ENCODE measurements at regions not wholly inside any gene's neighbourhood (a gene's known extent, or its start where the extent isn't known, plus 50 kb on each side); places are given as distances from the start of the nearest gene placed in this dataset.

DNA sequence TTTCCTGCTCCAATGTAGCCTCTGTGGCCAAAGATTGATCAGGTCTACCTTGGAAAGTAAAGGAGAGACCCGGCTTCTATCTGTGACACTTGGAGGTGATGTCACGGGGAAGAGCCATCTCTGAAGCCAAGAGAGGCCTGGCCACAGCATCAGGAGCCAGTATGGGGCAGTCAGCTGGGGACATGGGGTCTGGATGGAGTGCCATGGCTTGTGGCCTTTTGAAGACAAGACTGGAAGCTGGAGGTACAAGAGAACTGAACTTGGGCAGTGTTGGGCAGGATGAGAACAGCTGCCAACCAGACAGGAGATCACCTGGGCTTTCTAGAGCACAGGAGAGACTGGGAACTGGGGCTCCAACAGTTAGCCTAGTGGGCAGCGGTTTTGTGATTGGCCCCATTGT is 190.7 kb downstream of the TENT4A start:
- no peak for DNase-seq
- H3K4me3 ChIP-seq = no peak overlapping the region
- no peak for ATAC-seq
- intact Hi-C loops (cut with DNase I) = no loop called here
- H3K27me3 ChIP-seq (ENCODE audit: insufficient read depth in 3 of 3, low read length in 2 of 3) = peaks cover 0 to 2% (median 0%) of the 10 kb centered on the region in 3 donors
- TF ChIP-seq, protein P1, sequence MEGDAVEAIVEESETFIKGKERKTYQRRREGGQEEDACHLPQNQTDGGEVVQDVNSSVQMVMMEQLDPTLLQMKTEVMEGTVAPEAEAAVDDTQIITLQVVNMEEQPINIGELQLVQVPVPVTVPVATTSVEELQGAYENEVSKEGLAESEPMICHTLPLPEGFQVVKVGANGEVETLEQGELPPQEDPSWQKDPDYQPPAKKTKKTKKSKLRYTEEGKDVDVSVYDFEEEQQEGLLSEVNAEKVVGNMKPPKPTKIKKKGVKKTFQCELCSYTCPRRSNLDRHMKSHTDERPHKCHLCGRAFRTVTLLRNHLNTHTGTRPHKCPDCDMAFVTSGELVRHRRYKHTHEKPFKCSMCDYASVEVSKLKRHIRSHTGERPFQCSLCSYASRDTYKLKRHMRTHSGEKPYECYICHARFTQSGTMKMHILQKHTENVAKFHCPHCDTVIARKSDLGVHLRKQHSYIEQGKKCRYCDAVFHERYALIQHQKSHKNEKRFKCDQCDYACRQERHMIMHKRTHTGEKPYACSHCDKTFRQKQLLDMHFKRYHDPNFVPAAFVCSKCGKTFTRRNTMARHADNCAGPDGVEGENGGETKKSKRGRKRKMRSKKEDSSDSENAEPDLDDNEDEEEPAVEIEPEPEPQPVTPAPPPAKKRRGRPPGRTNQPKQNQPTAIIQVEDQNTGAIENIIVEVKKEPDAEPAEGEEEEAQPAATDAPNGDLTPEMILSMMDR (IDR thresholded peaks at IDR 0.05) = no peak
- H3K27ac ChIP-seq = no peak overlapping the region
- H3K36me3 ChIP-seq (ENCODE audit: insufficient read depth in 1 of 2, low read depth in 1 of 2) = no peaks in the 10 kb centered on the region
- no peaks in the 10 kb centered on the region for H3K4me1 ChIP-seq
- H3K9me3 ChIP-seq = no peaks in the 10 kb centered on the region
- WGBS, 3 donors = 48 to 60% (median 59%) methylated on average over 3 of the region's 3 CpGs

DNA sequence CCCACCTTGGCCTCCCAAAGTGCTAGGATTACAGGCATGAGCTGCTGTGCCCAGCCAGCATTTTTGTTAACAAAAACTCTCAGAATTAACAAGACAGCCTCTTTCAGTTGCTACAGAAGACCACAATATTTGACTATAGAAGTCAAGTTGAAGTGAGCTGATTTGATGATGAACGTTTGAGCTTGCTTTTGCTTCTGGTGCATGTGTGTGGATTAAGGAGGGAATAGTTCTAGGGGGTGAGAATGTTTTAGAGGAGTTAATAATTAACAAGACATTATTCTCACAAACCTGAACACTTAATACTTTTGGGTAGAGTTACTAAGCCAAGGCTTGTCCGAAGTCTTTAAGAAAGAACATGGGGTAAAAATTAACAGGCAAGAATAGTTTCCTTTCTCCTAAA is 191.6 kb downstream of the TENT4A start:
- WGBS, 3 donors = 18 to 67% (median 19%) methylated on average over 2 of the region's 2 CpGs
- TF ChIP-seq, protein P1 (IDR thresholded peaks at IDR 0.05) = no peak
- no peak for DNase-seq
- H3K36me3 ChIP-seq (ENCODE audit: insufficient read depth in 1 of 2, low read depth in 1 of 2) = no peaks in the 10 kb centered on the region
- peaks cover 0 to 2% (median 0%) of the 10 kb centered on the region in 3 donors for H3K27me3 ChIP-seq (ENCODE audit: insufficient read depth in 3 of 3, low read length in 2 of 3)
- no peak overlapping the region for H3K4me3 ChIP-seq
- no peak for ATAC-seq
- no peaks in the 10 kb centered on the region for H3K4me1 ChIP-seq
- H3K9me3 ChIP-seq = no peaks in the 10 kb centered on the region
- no peak overlapping the region for H3K27ac ChIP-seq
- intact Hi-C loops (cut with DNase I) = no loop called here

DNA sequence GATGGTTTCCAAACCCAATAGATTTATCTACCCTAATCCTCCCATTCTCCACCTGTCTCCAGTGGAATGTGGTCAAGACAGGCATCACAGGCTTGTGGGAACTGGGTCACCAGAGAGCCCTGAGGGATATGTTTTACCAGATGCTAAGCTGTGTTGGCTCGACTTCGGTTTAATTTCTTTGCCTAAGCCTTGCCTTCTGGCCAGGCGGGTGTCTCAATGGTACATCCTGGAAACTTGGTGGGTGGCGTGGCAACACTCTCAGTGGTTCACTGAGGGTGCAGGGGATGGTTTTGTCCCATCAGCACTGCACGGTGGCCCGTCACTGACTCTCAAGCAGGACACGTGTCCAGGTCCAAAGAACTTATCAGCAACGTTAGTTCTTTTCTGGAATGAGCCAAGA is 192.2 kb downstream of the TENT4A start:
- Histone ChIP-seq H3K36me3 (ENCODE audit: insufficient read depth in 1 of 2, low read depth in 1 of 2) (no peaks in the 10 kb centered on the region), H3K27me3 (ENCODE audit: insufficient read depth in 3 of 3, low read length in 2 of 3) (peaks cover 0 to 2% (median 0%) of the 10 kb centered on the region in 3 donors), H3K4me3 (no peak overlapping the region), H3K4me1 (no peaks in the 10 kb centered on the region), H3K27ac (no peak overlapping the region), H3K9me3 (no peaks in the 10 kb centered on the region)
- WGBS, 3 donors = 28 to 70% (median 33%) methylated on average over 8 of the region's 8 CpGs
- TF ChIP-seq, protein P1 (IDR thresholded peaks at IDR 0.05) = no peak
- ATAC-seq = peak; percentile 19 to 69 (median 64)
- peak; percentile 55 to 66 for DNase-seq
- intact Hi-C loops (cut with DNase I) = no loop called here

DNA sequence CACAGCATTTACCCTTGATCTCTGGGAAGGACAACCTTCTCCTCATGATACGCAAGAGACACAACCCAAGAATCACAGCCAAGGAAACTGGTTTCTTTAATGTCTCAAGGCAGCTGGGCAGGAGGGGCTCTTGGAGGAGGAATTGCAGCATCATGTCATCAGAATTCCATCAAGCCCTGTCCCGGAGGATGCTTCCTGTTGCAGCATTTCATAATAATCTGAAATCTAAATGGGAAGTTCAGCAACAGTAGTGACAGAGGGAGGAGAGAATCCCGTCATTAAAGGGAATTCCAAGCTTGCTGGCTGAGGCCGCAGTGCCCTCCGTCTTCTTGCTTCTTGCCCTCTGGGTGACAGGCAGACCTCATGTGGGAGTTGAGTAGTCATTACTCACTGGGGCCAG is 192.7 kb downstream of the TENT4A start:
- TF ChIP-seq, protein P1 (IDR thresholded peaks at IDR 0.05) = no peak
- H3K9me3 ChIP-seq = no peaks in the 10 kb centered on the region
- no peaks in the 10 kb centered on the region for H3K36me3 ChIP-seq (ENCODE audit: insufficient read depth in 1 of 2, low read depth in 1 of 2)
- H3K4me3 ChIP-seq = no peak overlapping the region
- no peaks in the 10 kb centered on the region for H3K4me1 ChIP-seq
- ATAC-seq (peak; percentile 36 to 80 (median 65)), DNase-seq (peak; percentile 31 to 57)
- WGBS, 3 donors = 27 to 61% (median 35%) methylated on average over 5 of the region's 5 CpGs
- no peak overlapping the region for H3K27ac ChIP-seq
- peaks cover 0 to 2% (median 0%) of the 10 kb centered on the region in 3 donors for H3K27me3 ChIP-seq (ENCODE audit: insufficient read depth in 3 of 3, low read length in 2 of 3)
- intact Hi-C loops (cut with DNase I) = no loop called here

DNA sequence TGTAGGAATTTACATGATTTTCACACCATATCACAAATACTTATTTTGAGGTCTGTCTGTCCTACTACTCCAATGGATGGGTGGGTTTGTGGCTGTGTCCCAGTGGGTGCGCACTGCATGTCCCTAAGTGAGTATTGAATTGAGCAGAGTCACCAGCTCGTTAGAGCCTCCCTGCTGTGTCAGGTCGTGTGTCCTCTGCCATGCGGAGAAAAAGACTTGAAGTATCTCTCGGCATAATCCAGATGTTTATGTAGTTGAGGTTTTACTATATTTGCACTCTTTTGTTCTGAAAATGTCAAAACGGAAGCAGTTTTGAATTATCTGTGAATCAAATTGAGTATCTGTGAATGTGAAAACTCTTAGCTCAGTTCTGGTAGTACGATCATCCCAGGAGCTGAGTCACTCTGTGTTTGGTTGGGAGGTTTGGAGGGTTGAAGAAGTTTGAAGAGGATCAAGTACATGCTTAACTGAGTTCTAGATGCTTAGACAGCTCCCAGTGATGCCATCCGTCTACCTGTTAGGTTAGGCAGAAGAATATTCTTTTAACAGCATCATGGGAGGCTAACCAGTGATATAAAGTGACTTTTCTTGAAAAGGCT is 194.2 kb downstream of the TENT4A start:
- TF ChIP-seq, protein P1 (IDR thresholded peaks at IDR 0.05) = no peak
- 68 to 80% (median 79%) methylated on average over 8 of the region's 8 CpGs for WGBS, 3 donors
- Histone ChIP-seq H3K27me3 (ENCODE audit: insufficient read depth in 3 of 3, low read length in 2 of 3) (peaks cover 0 to 2% (median 0%) of the 10 kb centered on the region in 3 donors), H3K27ac (no peak overlapping the region), H3K4me1 (no peaks in the 10 kb centered on the region), H3K36me3 (ENCODE audit: insufficient read depth in 1 of 2, low read depth in 1 of 2) (no peaks in the 10 kb centered on the region), H3K9me3 (no peaks in the 10 kb centered on the region), H3K4me3 (no peak overlapping the region)
- DNase-seq (no peak), ATAC-seq (no peak)
- intact Hi-C loops (cut with DNase I) = no loop called here

Data from psoas muscle (tissue), 7 donors.